EH (cell line): ENCODE measurements at regions not wholly inside any gene's neighbourhood (a gene's known extent, or its start where the extent isn't known, plus 50 kb on each side); places are given as distances from the start of the nearest gene placed in this dataset.
A peak's percentile ranks its signal among the peaks of the same experiment; 100 is the strongest.

ENCODE experiments used
- DNase-seq: peaks from one replicate; pipeline ENCODE4 v3.0.0-alpha.2; 2015; ENCODE audit warnings: low read depth

DNA sequence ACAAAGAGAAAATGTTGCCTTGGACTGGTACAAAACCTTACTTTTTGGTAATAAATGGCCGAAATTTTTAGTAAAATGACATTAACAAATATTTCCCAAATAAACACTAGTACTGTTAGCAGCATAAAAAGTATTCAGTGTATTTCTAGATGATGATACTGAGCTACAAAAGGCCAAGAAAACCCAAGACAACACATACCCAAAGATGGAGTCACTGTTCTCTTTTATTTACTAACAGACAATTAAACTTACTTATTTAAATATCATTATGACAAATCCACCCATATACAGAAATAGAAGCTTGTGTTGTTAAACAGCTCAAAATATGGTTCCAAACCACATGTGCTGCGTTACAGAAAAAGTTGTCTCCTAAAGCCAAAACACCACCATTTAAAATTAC, 239.9 kb downstream of the ZEB2 start:
- peak; percentile 3 for DNase-seq

DNA sequence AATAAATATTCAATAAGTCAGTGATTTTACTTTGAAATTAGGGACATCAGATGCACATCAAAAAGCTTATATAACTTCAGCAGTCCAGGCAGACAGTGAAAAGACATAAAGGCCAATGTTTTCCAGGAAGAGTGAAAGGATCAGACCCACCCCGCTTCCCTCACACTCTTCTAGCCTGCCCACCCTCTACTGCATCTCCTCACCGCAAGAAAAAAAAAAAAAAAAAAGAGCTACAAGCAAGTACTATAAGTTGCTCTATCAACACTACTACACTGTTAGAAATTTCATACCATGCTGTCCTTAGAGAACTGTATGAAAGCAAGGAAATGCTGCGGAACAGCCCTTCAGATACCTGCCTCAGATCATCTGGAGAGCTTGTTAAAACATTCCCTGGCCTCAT, 240.8 kb downstream of the ZEB2 start:
- DNase-seq, result no peak

DNA sequence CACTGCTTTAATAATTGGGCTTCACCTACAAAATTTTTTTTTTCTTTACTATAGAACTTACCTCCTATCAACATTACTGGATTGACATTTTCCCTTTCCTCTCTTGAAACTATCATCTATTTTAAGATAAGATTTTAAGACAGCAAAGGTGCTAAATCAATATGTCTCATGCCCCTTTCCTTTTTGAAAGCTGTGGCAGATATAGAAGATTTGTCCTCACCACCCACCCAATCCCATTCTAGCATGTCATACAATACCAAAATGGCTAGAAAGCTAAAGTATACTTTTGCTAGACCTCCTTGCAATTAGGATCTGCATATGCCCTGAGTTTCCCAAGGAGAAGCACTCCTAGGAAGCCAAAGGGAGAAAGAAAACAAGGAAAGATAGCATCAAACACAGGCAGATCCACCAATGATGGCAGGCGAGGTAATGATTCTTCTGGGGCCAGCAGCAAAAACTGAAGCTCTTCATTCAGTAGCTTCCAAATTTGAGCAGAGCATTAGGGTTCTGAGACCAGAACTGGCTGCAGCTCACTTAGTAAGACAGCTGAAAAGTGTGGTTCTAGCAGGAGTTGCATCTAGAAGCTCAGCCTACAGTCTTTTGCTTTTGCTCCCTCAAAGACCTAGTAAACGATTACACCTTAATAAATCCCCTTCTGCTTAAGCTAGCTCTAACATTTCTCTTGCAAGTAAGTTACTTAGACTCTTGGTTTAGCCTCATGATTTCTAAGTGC, 242.1 kb downstream of the ZEB2 start:
- DNase-seq, result no peak

DNA sequence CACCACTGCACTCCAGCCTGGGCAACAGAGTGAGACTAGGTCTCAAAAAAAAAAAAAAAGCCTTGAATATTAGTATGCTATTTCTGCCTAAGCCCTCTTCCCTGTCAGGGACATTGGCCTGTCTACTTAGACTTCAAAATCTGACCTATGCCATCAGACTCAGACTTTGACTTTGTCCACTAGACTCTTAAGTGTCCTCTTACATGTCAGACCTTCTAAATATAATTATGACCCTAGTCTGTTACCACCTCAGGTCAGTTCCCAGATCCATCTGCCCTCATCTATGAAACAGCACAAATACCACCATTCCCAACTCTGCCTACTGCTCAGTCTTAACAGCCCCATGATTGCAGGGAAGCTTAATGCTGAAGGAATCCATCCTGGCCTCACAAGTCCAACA, 244.6 kb downstream of the ZEB2 start:
- DNase-seq, result no peak

DNA sequence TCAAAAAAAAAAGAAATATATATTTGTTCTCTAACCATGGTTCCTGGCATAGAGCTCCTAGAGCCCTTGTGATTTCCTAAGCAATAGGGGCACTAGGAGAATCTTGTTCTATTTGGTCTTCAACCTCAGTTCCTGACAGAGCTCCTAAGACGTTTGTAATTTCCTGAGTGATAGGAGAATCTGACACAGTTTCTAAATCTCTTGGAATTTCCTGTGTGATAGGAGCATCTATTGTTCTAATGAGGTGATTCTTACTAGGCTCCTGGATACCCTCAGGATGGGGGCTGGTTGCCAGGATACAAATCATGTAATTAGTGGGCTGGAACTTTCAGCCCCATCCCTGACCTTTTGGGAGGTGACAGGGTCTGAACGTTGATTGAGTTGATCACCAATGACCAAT, 245.8 kb downstream of the ZEB2 start:
- DNase-seq, result peak; percentile 6

DNA sequence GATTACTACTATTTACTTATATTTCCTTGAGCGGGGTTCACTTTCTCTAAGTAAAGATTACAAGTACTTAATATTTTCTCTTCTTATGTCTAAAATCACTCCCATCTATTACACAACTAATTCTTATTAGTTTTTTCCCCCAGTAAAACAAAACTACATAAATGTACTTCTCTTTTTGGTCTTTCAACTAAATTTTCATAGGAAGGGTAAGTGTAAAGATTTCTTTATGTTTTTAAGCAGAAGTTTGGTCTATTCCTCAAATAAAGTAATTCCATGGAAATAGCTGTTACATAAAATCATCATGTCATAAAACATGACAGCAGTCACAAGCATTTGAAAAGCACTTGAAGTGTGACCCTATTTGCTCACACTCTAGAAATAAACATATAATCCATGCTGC, 249.0 kb downstream of the ZEB2 start:
- no peak for DNase-seq

DNA sequence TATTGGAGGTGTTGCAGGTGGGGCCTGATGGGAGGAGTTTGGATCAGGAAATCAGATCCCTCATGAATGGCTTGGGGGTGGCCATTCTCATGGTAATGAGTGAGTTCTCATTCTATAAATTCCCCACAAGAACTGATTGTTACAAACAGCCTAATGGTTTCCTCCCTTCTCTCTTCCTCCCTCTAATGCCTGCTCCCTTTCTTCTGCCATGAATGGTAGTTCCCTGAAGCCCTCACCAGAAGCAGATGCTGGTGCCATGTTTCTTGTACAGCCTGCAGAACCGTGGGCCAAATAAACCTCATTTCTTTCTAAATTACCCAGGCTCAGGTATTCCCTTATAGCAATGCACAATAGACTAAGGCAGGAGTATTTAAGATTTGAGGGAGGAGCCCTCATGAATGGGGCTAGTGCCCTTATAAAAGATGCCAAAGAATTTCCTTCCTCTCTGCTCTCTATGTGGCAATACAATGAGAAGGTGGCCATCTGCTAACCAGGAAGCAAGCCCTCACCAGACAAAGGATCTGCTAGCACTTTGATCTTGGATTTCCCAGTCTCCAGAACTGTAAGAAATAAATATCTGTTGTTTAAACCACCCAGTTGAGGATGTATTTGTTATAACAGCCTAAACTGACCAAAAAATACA, 251.8 kb downstream of the ZEB2 start:
- no peak for DNase-seq

DNA sequence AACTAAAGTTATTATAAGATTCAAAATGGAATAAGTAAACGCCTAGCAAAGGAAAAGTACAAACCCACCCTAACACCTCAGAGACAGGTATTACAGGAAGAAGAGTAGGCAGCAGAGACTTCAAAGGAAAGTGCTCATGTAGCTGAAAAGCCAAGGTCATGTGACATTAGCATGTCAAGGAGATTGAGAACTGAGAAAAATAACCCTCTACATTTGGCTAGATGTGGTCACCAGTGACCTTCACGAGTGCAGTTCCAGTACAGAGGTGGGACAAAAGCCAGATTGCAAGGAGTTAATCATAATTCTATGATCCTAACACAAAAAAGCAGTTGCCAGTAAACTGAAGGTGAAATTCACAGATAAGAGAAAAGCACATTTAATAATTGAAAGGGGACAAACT, 252.7 kb downstream of the ZEB2 start:
- DNase-seq, result no peak

DNA sequence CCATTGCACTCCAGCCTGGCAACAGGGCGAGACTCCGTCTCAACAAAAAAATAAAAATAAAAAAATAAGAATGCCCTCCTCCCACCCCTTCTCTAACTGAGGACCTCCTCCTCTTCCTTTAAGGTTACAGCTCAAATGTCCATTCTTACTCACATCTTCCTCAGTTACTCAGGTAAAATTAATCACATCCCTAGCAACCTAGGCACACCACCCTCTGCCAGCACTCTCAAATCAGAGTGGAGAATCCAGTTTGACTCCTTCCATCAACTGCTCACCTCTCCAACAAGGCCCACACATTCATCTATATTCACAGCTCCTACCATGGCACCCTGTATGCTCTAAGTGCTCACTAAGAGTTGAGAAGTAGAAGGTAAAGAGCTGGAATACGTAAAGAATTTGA, 254.3 kb downstream of the ZEB2 start:
- no peak for DNase-seq

DNA sequence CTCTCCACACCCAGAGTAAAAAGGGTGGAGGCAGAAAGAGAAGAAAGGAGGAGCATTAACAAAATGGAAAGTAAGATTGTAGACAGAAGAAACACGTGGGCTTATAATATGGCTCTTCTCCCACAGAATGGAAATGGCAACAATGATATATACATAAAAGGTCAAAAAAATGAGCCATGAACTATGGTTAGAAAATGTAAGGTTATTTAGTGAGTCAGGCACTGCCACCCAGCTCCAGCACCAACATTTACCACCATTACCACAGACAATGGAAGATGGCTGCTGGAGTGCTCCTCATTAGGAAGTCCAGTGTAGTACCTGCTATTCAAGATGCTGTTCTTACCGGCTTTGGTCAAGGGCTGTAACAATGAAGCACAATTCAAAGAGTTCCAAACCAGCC, 258.0 kb downstream of the ZEB2 start:
- DNase-seq, result no peak

DNA sequence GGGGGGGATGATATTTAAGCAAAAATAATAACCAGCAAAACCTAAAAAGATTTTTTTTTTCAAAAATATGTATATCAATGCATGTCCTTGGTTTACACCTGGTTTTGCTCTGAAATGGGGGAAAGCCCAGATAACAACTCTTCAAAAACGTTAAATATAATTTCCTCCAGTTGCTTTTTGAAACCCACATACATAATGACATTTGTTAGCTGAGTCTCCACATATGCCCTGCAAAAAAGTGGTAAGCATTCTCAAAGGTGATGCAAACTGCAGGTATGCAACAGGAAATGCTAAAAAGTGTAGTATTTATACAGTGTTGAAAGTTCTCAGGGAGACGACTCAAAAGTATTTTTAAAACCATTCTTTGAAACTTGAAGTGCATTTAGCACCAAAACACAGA, 258.6 kb downstream of the ZEB2 start:
- DNase-seq, result no peak

DNA sequence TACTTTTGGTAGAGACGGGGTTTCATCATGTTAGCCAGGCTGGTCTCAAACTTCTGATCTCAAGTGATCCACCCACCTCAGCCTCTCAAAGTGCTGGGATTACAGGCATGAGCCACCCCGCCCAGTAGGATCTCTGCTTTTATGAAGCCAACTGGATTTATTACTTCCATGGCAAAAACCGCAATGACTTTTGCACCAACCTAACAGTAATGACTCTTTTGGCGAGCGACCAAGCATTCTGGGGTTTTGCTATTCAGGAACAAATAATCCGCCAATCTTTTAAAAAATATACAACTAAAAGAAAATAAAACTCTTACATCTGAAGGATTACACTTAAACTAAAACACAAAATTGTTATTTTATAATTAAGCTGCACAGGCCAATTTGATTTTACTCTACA, 260.6 kb downstream of the ZEB2 start:
- peak; percentile 13 for DNase-seq

DNA sequence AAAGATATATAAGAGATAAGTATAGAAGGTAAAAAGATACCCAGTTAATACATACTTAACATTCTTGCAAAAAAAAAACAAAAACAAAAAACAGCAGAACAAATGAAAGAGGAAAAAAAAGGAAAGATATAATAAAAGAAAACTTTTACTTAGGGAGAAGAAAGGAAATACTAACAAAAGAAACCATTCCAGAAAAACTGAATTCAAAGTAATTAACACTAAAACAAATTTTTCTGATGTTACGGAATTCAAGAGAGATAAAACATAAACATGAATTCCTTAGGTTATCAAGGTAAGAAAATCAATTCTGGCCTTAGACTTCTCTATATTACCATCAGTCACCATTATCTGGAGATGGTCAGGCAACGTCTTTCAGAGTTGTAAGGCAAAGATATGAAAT, 261.8 kb downstream of the ZEB2 start:
- DNase-seq, result no peak

DNA sequence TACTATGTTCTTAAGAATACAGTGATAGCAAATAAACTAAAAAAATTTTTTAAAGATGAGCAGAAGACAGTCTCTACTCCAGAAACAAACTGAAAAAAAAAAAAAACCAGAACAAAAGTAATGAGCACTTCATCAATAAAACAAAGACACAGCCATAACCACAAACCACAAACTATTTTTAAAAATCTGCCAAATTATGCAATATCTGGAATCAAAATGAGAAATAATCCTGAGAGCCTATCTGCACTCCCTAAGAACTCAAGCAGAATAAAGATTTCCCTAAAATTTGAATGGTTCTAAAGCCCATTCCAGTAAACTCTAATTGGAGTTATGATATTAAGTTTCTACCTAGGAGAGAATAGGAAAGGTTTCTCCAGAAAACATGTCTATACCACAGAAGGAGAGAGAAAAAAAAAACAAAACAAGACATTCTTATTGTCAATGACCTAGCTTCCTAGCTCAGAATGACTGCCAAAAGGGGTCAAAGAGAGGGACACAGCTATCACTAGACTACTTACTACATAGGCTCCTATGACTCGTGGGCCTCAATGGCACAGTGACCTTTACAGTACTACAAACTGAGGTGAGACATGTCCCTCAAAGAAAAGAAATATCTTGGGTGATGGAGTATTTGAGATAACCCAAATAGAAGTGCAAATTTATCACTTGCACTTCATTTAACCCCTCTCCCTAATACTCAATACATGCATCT, 262.8 kb downstream of the ZEB2 start:
- peak; percentile 54 for DNase-seq

DNA sequence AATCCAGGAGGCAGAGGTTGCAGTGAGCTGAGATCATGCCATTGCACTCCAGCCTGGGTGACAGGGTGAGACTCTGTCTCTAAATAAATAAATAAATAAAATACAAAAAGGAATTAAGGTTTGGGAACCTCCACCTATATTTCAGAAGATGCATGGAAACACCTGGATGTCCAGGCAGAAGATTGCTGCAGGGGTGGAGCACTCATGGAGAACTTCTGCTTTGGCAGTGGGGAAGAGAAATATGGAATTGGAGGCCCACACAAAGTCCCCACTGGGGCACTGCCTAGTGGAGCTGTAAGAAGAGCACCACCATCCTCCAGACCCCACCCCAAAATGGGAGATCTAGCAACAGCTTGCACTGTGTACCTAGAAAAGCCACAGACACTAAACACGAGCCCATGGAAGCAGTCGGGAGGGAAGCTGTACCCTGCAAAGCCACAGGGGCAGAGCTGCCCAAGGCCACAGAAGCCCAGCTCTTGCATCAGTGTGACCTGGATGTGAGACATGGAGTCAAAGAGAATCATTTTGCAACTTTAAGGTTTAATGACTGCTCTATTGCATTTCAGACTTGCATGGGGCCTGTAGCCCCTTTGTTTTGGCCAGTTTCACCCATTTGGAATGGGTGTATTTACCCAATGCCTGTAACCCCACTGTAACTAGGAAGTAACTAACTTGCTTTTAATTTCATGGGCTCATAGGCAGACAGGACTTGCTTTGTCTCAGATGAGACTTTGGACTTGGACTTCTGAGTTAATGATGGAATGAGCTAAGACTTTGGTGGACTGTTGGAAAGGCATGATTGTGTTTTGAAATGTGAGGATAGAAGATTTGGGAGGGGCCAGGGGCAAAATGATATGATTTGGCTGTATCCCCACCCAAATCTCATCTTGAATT, 265.3 kb downstream of the ZEB2 start:
- no peak for DNase-seq

DNA sequence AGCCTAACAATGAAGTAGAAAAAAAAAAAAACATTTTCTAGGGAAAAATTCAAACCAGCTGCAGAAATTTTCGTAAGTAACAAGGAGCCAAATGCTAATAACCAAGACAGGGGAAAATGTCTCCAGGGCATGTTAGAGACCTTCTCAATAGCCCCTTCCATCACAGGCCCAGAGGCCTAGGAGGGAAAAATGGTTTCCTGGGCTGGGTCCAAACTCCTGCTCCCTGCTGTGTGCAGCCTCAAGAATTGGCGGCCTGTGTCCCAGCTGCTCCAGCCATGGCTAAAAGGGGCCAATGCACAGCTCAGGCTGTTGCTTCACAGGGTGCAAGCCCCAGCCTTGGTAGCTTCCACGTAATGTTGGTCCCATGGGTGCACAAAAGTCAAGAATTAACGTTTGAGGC, 266.2 kb downstream of the ZEB2 start:
- no peak for DNase-seq

DNA sequence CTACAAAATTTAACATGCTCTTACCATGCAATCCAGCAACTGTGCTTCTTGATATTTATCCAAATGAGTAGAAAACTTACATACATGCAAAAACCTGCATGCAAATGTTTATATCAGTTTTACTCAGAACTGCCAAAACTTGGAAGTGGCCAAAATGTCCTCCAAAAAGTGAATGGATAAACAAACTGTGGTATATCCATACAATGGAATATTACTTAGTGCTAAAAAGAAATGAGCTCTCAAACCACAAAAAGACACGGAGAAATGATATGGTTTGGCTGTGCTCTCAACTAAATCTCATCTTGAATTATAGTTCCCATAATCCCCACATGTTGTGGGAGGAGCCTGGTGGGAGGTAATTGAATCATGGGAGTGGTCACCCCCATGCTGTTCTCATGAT, 267.2 kb downstream of the ZEB2 start:
- no peak for DNase-seq

DNA sequence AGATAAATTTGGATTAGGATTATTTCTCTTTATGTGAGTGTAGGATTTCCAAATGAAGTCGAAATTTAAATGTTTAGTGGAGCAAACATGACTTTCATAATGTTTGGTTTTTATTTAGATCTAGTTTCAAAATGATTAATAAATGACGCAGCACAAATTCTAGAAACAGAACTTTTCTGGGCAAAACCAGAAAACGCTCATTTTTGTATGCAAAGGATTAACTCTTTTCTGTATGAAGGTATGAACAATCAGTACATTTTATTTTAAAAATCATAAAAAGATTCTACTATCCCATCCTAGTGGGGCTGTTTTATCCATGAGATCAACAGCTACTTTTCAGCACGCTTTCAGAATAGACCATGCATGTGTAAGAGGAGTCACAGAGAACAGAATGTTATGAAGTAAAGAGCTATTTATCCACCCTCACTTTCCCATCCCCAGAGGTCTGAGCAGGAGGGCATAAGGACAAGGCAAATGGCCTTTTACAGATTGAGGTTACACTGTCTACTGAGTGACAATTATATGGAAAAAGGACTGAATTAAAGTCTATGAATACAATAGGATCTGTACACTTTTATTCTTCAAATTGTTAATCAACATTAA, 270.8 kb downstream of the ZEB2 start:
- no peak for DNase-seq

DNA sequence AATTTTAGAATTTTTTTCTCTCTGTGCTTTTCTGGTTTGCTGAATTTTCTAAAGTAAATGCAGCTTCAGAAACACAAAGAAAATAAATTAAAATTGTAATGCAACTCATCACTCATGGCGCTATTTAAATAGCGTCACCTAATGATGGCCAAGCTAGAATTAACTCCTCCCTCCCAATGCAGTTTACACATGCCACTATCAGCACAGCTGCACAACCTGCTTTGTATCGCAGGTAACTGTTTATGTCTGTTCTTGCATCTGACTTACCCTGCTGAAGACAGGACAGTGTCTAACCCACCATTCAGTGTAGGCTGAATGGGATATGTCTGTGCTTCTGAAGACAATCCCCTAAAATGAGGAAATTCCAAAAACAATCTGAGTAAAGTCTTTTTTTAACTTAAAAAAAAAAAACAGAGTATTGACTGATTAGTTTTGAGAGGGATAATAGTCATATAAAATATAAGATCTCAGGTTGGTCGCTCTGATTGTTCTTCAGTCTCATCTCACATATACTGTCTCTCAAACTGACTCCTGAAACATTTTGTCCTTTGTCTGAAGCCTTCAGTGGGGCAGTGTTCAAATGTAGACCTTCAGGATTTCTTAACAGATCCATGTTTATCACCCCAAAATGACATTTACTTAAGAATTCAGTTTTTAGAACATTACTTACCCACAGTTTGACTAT, 271.4 kb downstream of the ZEB2 start:
- no peak for DNase-seq

DNA sequence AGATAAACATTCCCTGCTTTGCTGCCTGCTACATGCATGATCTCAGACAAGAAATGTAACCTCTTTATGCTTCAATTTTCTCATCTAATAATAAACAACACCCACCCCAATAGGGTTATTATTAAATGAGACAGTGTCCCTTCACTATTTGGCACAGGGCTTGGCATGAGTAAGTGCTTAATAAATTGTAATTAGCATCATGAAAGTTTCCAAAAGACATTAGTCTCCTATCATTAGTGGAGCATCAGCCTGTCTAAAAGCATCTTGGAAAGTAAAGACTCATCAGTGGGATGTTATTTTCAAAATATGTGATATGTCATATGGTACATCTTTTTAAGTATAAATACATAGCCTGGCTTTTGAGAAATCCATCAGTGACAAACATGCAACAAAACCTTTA, 275.0 kb downstream of the ZEB2 start:
- no peak for DNase-seq

DNA sequence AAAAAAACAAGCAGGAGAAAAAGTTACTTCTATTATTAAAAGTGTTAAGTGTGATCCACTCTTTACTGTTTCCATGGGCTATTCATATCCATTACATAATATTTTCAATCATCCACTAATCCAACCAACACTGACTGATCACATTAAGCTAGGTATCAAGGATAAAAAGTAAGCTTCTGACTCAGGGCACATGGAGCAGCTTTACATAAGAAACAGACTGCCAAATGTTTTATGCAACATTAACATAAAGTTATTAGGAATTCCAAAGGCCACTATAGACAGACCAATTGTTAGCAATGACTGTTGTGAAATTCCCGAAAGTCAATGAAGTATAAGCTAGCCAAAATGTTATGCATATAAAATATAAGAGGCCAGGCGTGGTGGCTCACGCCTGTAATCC, 277.6 kb downstream of the ZEB2 start:
- no peak for DNase-seq
